ENCODE measurements at regions not wholly inside any gene's neighbourhood (a gene's known extent, or its start where the extent isn't known, plus 50 kb on each side); places are given as distances from the start of the nearest gene placed in this dataset.

GRCh38 chr20:19000078-19000477 lies 186.5 kb downstream of the SCP2D1 start:
- no peak overlapping the region for H3K4me2 ChIP-seq (ENCODE audit: low read depth, low read length)
- no peak overlapping the region for H3K27ac ChIP-seq (ENCODE audit: low read length)
- no peak overlapping the region for H2AFZ ChIP-seq (ENCODE audit: low read length)
- no peak for DNase-seq
- H3K4me1 ChIP-seq (ENCODE audit: low read length) = no peaks in the 10 kb centered on the region
- no peaks in the 10 kb centered on the region for H3F3A ChIP-seq (ENCODE audit: insufficient read depth, low read length)
- no peak overlapping the region for H3K9ac ChIP-seq (ENCODE audit: low read length)
- H3K9me2 ChIP-seq (replicated peaks; ENCODE audit: insufficient read depth, low read length) = no peaks in the 10 kb centered on the region
- H3K9me3 ChIP-seq (replicated peaks; ENCODE audit: insufficient read depth, low read length) = no peaks in the 10 kb centered on the region
- H4K20me1 ChIP-seq (ENCODE audit: insufficient read depth, low read length) = no peaks in the 10 kb centered on the region
- no peaks in the 10 kb centered on the region for H3K27me3 ChIP-seq (replicated peaks; ENCODE audit: insufficient read depth, low read length)
- H3K4me3 ChIP-seq (ENCODE audit: low read length) = no peak overlapping the region
- no peaks in the 10 kb centered on the region for H3K79me2 ChIP-seq (ENCODE audit: low read length)
- TF ChIP-seq CTCF (IDR thresholded peaks at IDR 0.05; ENCODE audit: low read length) (no peak), EZH2phosphoT487 (IDR thresholded peaks at IDR 0.05; ENCODE audit: low read length) (no peak), EZH2 (optimal IDR thresholded peaks at IDR 0.05; ENCODE audit: low read depth, low read length) (no peak)
- no peaks in the 10 kb centered on the region for H3K36me3 ChIP-seq (replicated peaks; ENCODE audit: insufficient read depth, low read length)

GRCh38 chr20:19001177-19001576 lies 187.6 kb downstream of the SCP2D1 start:
- Histone ChIP-seq H2AFZ (ENCODE audit: low read length) (no peak overlapping the region), H3F3A (ENCODE audit: insufficient read depth, low read length) (no peaks in the 10 kb centered on the region), H3K9me3 (replicated peaks; ENCODE audit: insufficient read depth, low read length) (no peaks in the 10 kb centered on the region), H3K4me2 (ENCODE audit: low read depth, low read length) (no peak overlapping the region), H3K4me1 (ENCODE audit: low read length) (no peaks in the 10 kb centered on the region), H3K9ac (ENCODE audit: low read length) (no peak overlapping the region), H3K9me2 (replicated peaks; ENCODE audit: insufficient read depth, low read length) (no peaks in the 10 kb centered on the region), H3K36me3 (replicated peaks; ENCODE audit: insufficient read depth, low read length) (no peaks in the 10 kb centered on the region), H3K79me2 (ENCODE audit: low read length) (no peaks in the 10 kb centered on the region), H4K20me1 (ENCODE audit: insufficient read depth, low read length) (no peaks in the 10 kb centered on the region), H3K4me3 (ENCODE audit: low read length) (no peak overlapping the region), H3K27me3 (replicated peaks; ENCODE audit: insufficient read depth, low read length) (no peaks in the 10 kb centered on the region), H3K27ac (ENCODE audit: low read length) (no peak overlapping the region)
- TF ChIP-seq CTCF (IDR thresholded peaks at IDR 0.05; ENCODE audit: low read length) (no peak), EZH2 (optimal IDR thresholded peaks at IDR 0.05; ENCODE audit: low read depth, low read length) (no peak), EZH2phosphoT487 (IDR thresholded peaks at IDR 0.05; ENCODE audit: low read length) (no peak)
- no peak for DNase-seq

GRCh38 chr20:19003366-19004336 lies 190.1 kb downstream of the SCP2D1 start:
- Histone ChIP-seq H4K20me1 (ENCODE audit: insufficient read depth, low read length) (no peaks in the 10 kb centered on the region), H2AFZ (ENCODE audit: low read length) (no peak overlapping the region), H3K79me2 (ENCODE audit: low read length) (no peaks in the 10 kb centered on the region), H3K27ac (ENCODE audit: low read length) (no peak overlapping the region), H3K4me1 (ENCODE audit: low read length) (no peaks in the 10 kb centered on the region), H3K36me3 (replicated peaks; ENCODE audit: insufficient read depth, low read length) (no peaks in the 10 kb centered on the region), H3K9ac (ENCODE audit: low read length) (no peak overlapping the region), H3K4me2 (ENCODE audit: low read depth, low read length) (no peak overlapping the region), H3F3A (ENCODE audit: insufficient read depth, low read length) (no peaks in the 10 kb centered on the region), H3K9me2 (replicated peaks; ENCODE audit: insufficient read depth, low read length) (no peaks in the 10 kb centered on the region), H3K27me3 (replicated peaks; ENCODE audit: insufficient read depth, low read length) (no peaks in the 10 kb centered on the region), H3K9me3 (replicated peaks; ENCODE audit: insufficient read depth, low read length) (no peaks in the 10 kb centered on the region), H3K4me3 (ENCODE audit: low read length) (no peak overlapping the region)
- DNase-seq = no peak
- TF ChIP-seq CTCF (IDR thresholded peaks at IDR 0.05; ENCODE audit: low read length) = no peak
- TF ChIP-seq EZH2 (optimal IDR thresholded peaks at IDR 0.05; ENCODE audit: low read depth, low read length) = no peak
- TF ChIP-seq EZH2phosphoT487 (IDR thresholded peaks at IDR 0.05; ENCODE audit: low read length) = no peak

Measured in MM.1S (cell line).